Keratinocyte (primary cell): ENCODE measurements at regions not wholly inside any gene's neighbourhood (a gene's known extent, or its start where the extent isn't known, plus 50 kb on each side); places are given as distances from the start of the nearest gene placed in this dataset.
A peak's percentile ranks its signal among the peaks of the same experiment; 100 is the strongest.

Experiments
- DNase-seq: peaks from one replicate; pipeline ENCODE4 v3.0.0-alpha.2; 2011; ENCODE audit warnings: low read depth, missing footprints, low spot score
- FAIRE-seq: peaks from 2 replicates; lab custom pipeline; 2011; peaks lifted over from hg19 to GRCh38; lab: Jason Lieb, UNC
- H2AFZ ChIP-seq: 2 replicates; pipeline ENCODE4 v1.6.0; 2012; ENCODE audit warnings: low read length, control low read depth, inconsistent platforms; ENCODE audit not compliant: control insufficient read depth
- H3K27ac ChIP-seq: 2 replicates; pipeline ENCODE4 v1.5.1; 2011; ENCODE audit warnings: low read length; ENCODE audit not compliant: control insufficient read depth, insufficient read depth
- H3K27me3 ChIP-seq: 3 replicates; pipeline ENCODE4 v1.6.0; 2011; ENCODE audit warnings: low read length; ENCODE audit not compliant: control insufficient read depth, insufficient read depth; ENCODE audit errors: extremely low read depth
- H3K36me3 ChIP-seq, 2 experiments: 2 replicates in 1 of 2; 3 replicates in 1 of 2; pipeline ENCODE4 v1.5.1; 2011; ENCODE audit warnings: low read length in 2 of 2, mild to moderate bottlenecking in 1 of 2; ENCODE audit not compliant: control insufficient read depth in 2 of 2, insufficient read depth in 2 of 2; ENCODE audit errors: extremely low read depth in 1 of 2
- H3K4me1 ChIP-seq: 3 replicates; pipeline ENCODE4 v1.5.1; 2011; ENCODE audit warnings: low read length; ENCODE audit not compliant: control insufficient read depth, insufficient read depth; ENCODE audit errors: extremely low read depth
- H3K4me2 ChIP-seq: 3 replicates; pipeline ENCODE4 v1.6.0; 2011; ENCODE audit warnings: low read depth, low read length; ENCODE audit not compliant: control insufficient read depth, insufficient read depth; ENCODE audit errors: extremely low read depth
- H3K4me3 ChIP-seq, 3 experiments: fragments of 200-600 bp in 1 of 3; sonication (generic) in 1 of 3; 2 replicates in 2 of 3; 3 replicates in 1 of 3; pipeline ENCODE4 v1.5.1; 2011 to 2016; ENCODE audit warnings: low read length in 3 of 3, mild to moderate bottlenecking in 3 of 3, control low read depth in 2 of 3, inconsistent platforms in 1 of 3, low read depth in 1 of 3, mixed read lengths in 1 of 3, mixed run types in 1 of 3, moderate library complexity in 1 of 3; ENCODE audit not compliant: control insufficient read depth in 2 of 3, insufficient read depth in 2 of 3; ENCODE audit errors: extremely low read depth in 1 of 3
- H3K79me2 ChIP-seq: 2 replicates; pipeline ENCODE4 v1.6.0; 2012; ENCODE audit warnings: low read length; ENCODE audit not compliant: control insufficient read depth, insufficient read depth
- H3K9ac ChIP-seq: 3 replicates; pipeline ENCODE4 v1.6.0; 2011; ENCODE audit warnings: low read length; ENCODE audit not compliant: control insufficient read depth, insufficient read depth; ENCODE audit errors: extremely low read depth
- H3K9me1 ChIP-seq: 3 replicates; pipeline ENCODE4 v1.6.0; 2011; ENCODE audit warnings: low read length; ENCODE audit not compliant: control insufficient read depth, insufficient read depth; ENCODE audit errors: extremely low read depth
- H3K9me3 ChIP-seq: 2 replicates; pipeline ENCODE4 v1.5.1; 2012; ENCODE audit warnings: low read depth, low read length; ENCODE audit not compliant: control insufficient read depth
- H4K20me1 ChIP-seq: 3 replicates; pipeline ENCODE4 v1.6.0; 2011; ENCODE audit warnings: low read length; ENCODE audit not compliant: control insufficient read depth, insufficient read depth; ENCODE audit errors: extremely low read depth
- EZH2 ChIP-seq: IDR thresholded peaks from one replicate; pipeline ENCODE4 v1.6.1; 2012; ENCODE audit warnings: inconsistent platforms, mild to moderate bottlenecking, low read length, moderate library complexity
- dilution Hi-C: fragments of 300-500 bp; cut with MboI; formaldehyde crosslinking; loops from one replicate; pipeline ENCODE4 v1.7.0; 2020; ENCODE audit warnings: low sequenced_read_pairs; ENCODE audit not compliant: extremely low pct_ligation_motif_present
- TF ChIP-seq, protein P1 (sequence below), 3 experiments: IDR thresholded peaks in 1 of 3; conservative IDR thresholded peaks in 1 of 3; optimal IDR thresholded peaks in 1 of 3; 2 replicates in 2 of 3; 3 replicates in 1 of 3; pipeline versions ENCODE3 to v1.5.1; 2011; ENCODE audit warnings: low read length in 3 of 3, mild to moderate bottlenecking in 3 of 3, moderate library complexity in 2 of 3, control low read depth in 1 of 3, inconsistent platforms in 1 of 3; ENCODE audit not compliant: insufficient read depth in 2 of 3; ENCODE audit errors: extremely low read depth in 1 of 3

DNA sequence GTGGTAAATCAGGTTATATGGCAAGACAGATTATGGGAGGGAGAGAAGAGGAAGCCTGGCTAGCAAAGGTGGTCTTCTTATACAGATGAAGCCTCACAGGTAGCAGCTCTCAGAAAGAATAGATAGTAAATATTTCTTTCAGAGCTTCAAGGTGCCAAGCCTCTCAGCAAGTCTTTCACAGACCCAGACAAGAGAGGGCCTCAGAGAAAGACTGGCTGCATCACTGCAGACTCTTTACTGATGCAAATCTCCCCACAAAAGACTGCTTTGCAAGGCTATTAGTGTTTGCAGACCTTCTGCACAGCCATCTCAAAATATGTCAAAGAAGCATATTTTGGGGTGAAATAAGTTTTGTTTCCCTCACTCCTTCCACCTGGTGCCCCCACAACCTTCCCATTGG is 372.4 kb upstream of the RND3 start:
- Histone ChIP-seq H3K27ac (no peak overlapping the region), H3K9me3 (no peaks in the 10 kb centered on the region), H3K36me3 (no peaks in the 10 kb centered on the region), H2AFZ (no peak overlapping the region), H4K20me1 (no peaks in the 10 kb centered on the region), H3K9me1 (no peaks in the 10 kb centered on the region), H3K79me2 (no peaks in the 10 kb centered on the region), H3K4me3 (no peak overlapping the region), H3K9ac (no peak overlapping the region), H3K4me1 (peaks cover 15% of the 10 kb centered on the region), H3K27me3 (no peaks in the 10 kb centered on the region), H3K4me2 (no peak overlapping the region)
- dilution Hi-C loops: no loop called here
- DNase-seq: no peak
- FAIRE-seq: no peak
- TF ChIP-seq EZH2: no peak
- TF ChIP-seq, protein P1, sequence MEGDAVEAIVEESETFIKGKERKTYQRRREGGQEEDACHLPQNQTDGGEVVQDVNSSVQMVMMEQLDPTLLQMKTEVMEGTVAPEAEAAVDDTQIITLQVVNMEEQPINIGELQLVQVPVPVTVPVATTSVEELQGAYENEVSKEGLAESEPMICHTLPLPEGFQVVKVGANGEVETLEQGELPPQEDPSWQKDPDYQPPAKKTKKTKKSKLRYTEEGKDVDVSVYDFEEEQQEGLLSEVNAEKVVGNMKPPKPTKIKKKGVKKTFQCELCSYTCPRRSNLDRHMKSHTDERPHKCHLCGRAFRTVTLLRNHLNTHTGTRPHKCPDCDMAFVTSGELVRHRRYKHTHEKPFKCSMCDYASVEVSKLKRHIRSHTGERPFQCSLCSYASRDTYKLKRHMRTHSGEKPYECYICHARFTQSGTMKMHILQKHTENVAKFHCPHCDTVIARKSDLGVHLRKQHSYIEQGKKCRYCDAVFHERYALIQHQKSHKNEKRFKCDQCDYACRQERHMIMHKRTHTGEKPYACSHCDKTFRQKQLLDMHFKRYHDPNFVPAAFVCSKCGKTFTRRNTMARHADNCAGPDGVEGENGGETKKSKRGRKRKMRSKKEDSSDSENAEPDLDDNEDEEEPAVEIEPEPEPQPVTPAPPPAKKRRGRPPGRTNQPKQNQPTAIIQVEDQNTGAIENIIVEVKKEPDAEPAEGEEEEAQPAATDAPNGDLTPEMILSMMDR (optimal IDR thresholded peaks at IDR 0.05 in 1 of 3, IDR thresholded peaks at IDR 0.05 in 1 of 3, conservative IDR thresholded peaks at IDR 0.05 in 1 of 3; ENCODE audit: extremely low read depth in 1 of 3, insufficient read depth in 2 of 3, low read length in 3 of 3): no peak

DNA sequence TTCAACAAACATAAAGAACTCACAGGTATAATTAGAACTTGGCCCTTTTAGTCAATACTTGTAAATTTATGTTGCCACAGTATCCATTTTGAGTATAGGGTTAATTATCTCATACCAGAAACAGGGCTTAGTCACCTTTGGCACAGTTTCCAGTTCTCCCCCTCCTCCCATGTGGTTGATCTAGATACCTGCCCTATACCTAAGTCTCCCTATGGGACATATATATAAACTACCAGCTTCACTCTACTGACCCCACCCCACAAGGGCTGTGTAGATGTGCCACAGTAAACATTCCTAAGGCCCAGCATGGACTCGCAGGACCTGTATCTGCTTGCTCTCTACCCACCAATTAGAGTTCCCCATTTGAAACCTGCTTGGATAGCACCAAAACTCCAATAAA is 371.7 kb upstream of the RND3 start:
- DNase-seq (no peak), FAIRE-seq (no peak)
- H3K9ac ChIP-seq: no peak overlapping the region
- no peaks in the 10 kb centered on the region for H3K9me3 ChIP-seq
- peak overlapping the region; percentile 30 for H3K4me2 ChIP-seq
- no peaks in the 10 kb centered on the region for H3K9me1 ChIP-seq
- H3K36me3 ChIP-seq: no peaks in the 10 kb centered on the region
- no peaks in the 10 kb centered on the region for H4K20me1 ChIP-seq
- H3K4me1 ChIP-seq: peaks cover 15% of the 10 kb centered on the region
- H2AFZ ChIP-seq: no peak overlapping the region
- no peaks in the 10 kb centered on the region for H3K27me3 ChIP-seq
- H3K79me2 ChIP-seq: no peaks in the 10 kb centered on the region
- H3K27ac ChIP-seq: no peak overlapping the region
- no peak overlapping the region for H3K4me3 ChIP-seq
- dilution Hi-C loops: no loop called here
- TF ChIP-seq EZH2: no peak
- TF ChIP-seq, protein P1 (optimal IDR thresholded peaks at IDR 0.05 in 1 of 3, IDR thresholded peaks at IDR 0.05 in 1 of 3, conservative IDR thresholded peaks at IDR 0.05 in 1 of 3; ENCODE audit: extremely low read depth in 1 of 3, insufficient read depth in 2 of 3, low read length in 3 of 3): no peak
